OCI-LY1 (cell line): ENCODE measurements at regions not wholly inside any gene's neighbourhood (a gene's known extent, or its start where the extent isn't known, plus 50 kb on each side); places are given as distances from the start of the nearest gene placed in this dataset.

Source experiments
- H2AFZ ChIP-seq: fragments of 200-600 bp; sonication (generic), shearing (Covaris generic); 2 replicates; pipeline ENCODE4 v1.6.0; 2014; ENCODE audit warnings: antibody characterized with exemption, mild to moderate bottlenecking, low read length
- H3F3A ChIP-seq: fragments of 200-600 bp; sonication (generic), shearing (Covaris generic); 2 replicates; pipeline ENCODE4 v1.6.0; 2014; ENCODE audit warnings: mild to moderate bottlenecking, antibody characterized with exemption, low read length, moderate library complexity; ENCODE audit not compliant: insufficient read depth
- H3K27ac ChIP-seq: fragments of 200-600 bp; sonication (generic); 2 replicates; pipeline ENCODE4 v1.5.1; 2014; ENCODE audit warnings: low read length, mixed run types, mild to moderate bottlenecking, low read depth; ENCODE audit not compliant: poor library complexity, severe bottlenecking
- H3K27me3 ChIP-seq: fragments of 200-600 bp; sonication (generic); 2 replicates; pipeline ENCODE4 v1.6.0; 2014; ENCODE audit warnings: antibody characterized with exemption, mild to moderate bottlenecking, low read length, moderate library complexity; ENCODE audit not compliant: insufficient read depth
- H3K36me3 ChIP-seq: fragments of 200-600 bp; sonication (generic); 2 replicates; pipeline ENCODE4 v1.6.1; 2014; ENCODE audit warnings: mild to moderate bottlenecking, antibody characterized with exemption, low read length, moderate library complexity, mixed read lengths; ENCODE audit not compliant: insufficient read depth
- H3K4me1 ChIP-seq: fragments of 200-600 bp; sonication (generic); 2 replicates; pipeline ENCODE4 v1.5.1; 2014; ENCODE audit warnings: mild to moderate bottlenecking, low read length, moderate library complexity; ENCODE audit not compliant: insufficient read depth, severe bottlenecking
- H3K4me2 ChIP-seq: fragments of 200-600 bp; sonication (generic), shearing (Covaris generic); 2 replicates; pipeline ENCODE4 v1.6.1; 2014; ENCODE audit warnings: low read length
- H3K4me3 ChIP-seq: fragments of 200-600 bp; sonication (generic); 2 replicates; pipeline ENCODE4 v1.5.1; 2014; ENCODE audit warnings: low read length, low read depth, mild to moderate bottlenecking, mixed read lengths; ENCODE audit not compliant: poor library complexity, severe bottlenecking
- H3K79me2 ChIP-seq: fragments of 200-600 bp; shearing (Covaris generic); 2 replicates; pipeline ENCODE4 v1.6.1; 2016; ENCODE audit warnings: mixed run types, low read length, mixed read lengths; ENCODE audit not compliant: insufficient read depth
- H3K9ac ChIP-seq: fragments of 200-600 bp; sonication (generic), shearing (Covaris generic); 2 replicates; pipeline ENCODE4 v1.6.1; 2014; ENCODE audit warnings: mild to moderate bottlenecking, low read length, mixed read lengths
- H3K9me2 ChIP-seq: fragments of 200-600 bp; sonication (generic), shearing (Covaris generic); 2 replicates; pipeline ENCODE4 v1.6.1; 2014; ENCODE audit warnings: low read depth, mild to moderate bottlenecking, low read length, mixed read lengths
- H3K9me3 ChIP-seq: fragments of 200-600 bp; shearing (Covaris generic); 2 replicates; pipeline ENCODE4 v1.6.1; 2014; ENCODE audit warnings: low read length, mixed read lengths
- H4K20me1 ChIP-seq: fragments of 200-600 bp; sonication (generic), shearing (Covaris generic); 2 replicates; pipeline ENCODE4 v1.6.0; 2016; ENCODE audit warnings: mild to moderate bottlenecking, low read length; ENCODE audit not compliant: insufficient read depth
- CTCF ChIP-seq: fragments of 200-600 bp; sonication (generic), shearing (Covaris generic); IDR thresholded peaks from 2 replicates; pipeline ENCODE4 v1.5.1; 2017; ENCODE audit warnings: mild to moderate bottlenecking, antibody characterized with exemption, low read length, moderate library complexity, mixed read lengths
- EZH2 ChIP-seq: fragments of 200-600 bp; sonication (generic), shearing (Covaris generic); IDR thresholded peaks from 2 replicates; pipeline ENCODE4 v1.8.0; 2017; ENCODE audit warnings: borderline replicate concordance, mixed run types, mild to moderate bottlenecking, antibody characterized with exemption, low read length, moderate library complexity, mixed read lengths

- H3K4me2 ChIP-seq, result no peak overlapping the region
- no peaks in the 10 kb centered on the region for H4K20me1 ChIP-seq
- H3F3A ChIP-seq, result no peaks in the 10 kb centered on the region
- H3K4me1 ChIP-seq, result peaks cover 50% of the 10 kb centered on the region
- H3K36me3 ChIP-seq, result no peaks in the 10 kb centered on the region
- no peak overlapping the region for H3K4me3 ChIP-seq
- no peak overlapping the region for H3K9ac ChIP-seq
- H3K27me3 ChIP-seq, result no peaks in the 10 kb centered on the region
- peak overlapping the region; percentile 25 for H3K27ac ChIP-seq
- no peaks in the 10 kb centered on the region for H3K9me3 ChIP-seq
- H3K9me2 ChIP-seq, result no peaks in the 10 kb centered on the region
- H2AFZ ChIP-seq, result no peak overlapping the region
- H3K79me2 ChIP-seq, result no peaks in the 10 kb centered on the region
- TF ChIP-seq CTCF (no peak), EZH2 (no peak)
Observed at GRCh38 chr9:7970681-7971330, 171.2 kb upstream of the DMAC1 start.

- peaks cover 29% of the 10 kb centered on the region for H3K4me1 ChIP-seq
- no peak overlapping the region for H3K4me3 ChIP-seq
- H3K27ac ChIP-seq, result no peak overlapping the region
- no peaks in the 10 kb centered on the region for H3K9me3 ChIP-seq
- no peaks in the 10 kb centered on the region for H3K27me3 ChIP-seq
- no peaks in the 10 kb centered on the region for H3F3A ChIP-seq
- no peaks in the 10 kb centered on the region for H3K79me2 ChIP-seq
- H3K36me3 ChIP-seq, result no peaks in the 10 kb centered on the region
- TF ChIP-seq CTCF (no peak), EZH2 (no peak)
- no peak overlapping the region for H3K4me2 ChIP-seq
- no peaks in the 10 kb centered on the region for H3K9me2 ChIP-seq
- no peak overlapping the region for H3K9ac ChIP-seq
- H4K20me1 ChIP-seq, result no peaks in the 10 kb centered on the region
- no peak overlapping the region for H2AFZ ChIP-seq
Observed at GRCh38 chr9:7968687-7969086, 169.1 kb upstream of the DMAC1 start.

DNA sequence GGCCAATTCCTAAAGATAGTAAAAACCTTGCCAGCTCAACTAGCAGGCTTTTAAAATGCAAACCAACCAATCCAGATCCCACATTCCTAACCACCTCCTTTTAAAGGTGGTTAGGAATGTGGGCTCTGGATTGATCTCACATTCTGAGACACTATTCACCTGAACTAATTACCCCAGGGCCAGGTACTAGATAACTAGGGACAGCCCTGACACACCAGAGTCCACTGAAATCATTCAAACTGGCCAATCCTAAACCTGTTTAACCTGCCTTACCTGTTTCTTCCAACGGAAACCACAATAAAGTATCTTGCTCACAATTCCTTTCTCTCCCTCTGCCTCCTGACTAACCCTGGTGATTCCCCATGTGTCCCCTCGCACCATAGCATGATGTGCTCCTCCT, 168.3 kb upstream of the DMAC1 start:
- no peak for TF ChIP-seq EZH2
- TF ChIP-seq CTCF, result no peak

More for the DNA sequence above, 168.3 kb upstream of the DMAC1 start:
- Histone ChIP-seq H3K9me3 (no peaks in the 10 kb centered on the region), H2AFZ (no peak overlapping the region; the same call in 1 of the 2 replicates), H3K4me3 (no peak overlapping the region), H3K9me2 (no peaks in the 10 kb centered on the region), H3K27ac (no peak overlapping the region), H3K4me2 (no peak overlapping the region), H3K36me3 (no peaks in the 10 kb centered on the region), H4K20me1 (no peaks in the 10 kb centered on the region), H3F3A (no peaks in the 10 kb centered on the region), H3K4me1 (peaks cover 21% of the 10 kb centered on the region), H3K79me2 (no peaks in the 10 kb centered on the region), H3K9ac (no peak overlapping the region), H3K27me3 (no peaks in the 10 kb centered on the region)
